Smooth muscle cell (in vitro differentiated cells): ENCODE measurements at regions not wholly inside any gene's neighbourhood (a gene's known extent, or its start where the extent isn't known, plus 50 kb on each side); places are given as distances from the start of the nearest gene placed in this dataset.
"Not testable (repeated sequence)": the region's sequence is repeated elsewhere in the genome, so short reads cannot be mapped to it uniquely, and the experiment has no call there.

ENCODE experiments used
- DNase-seq: peaks from one replicate; lab custom pipeline; 2025; ENCODE audit not compliant: unreplicated experiment; lab: John Stamatoyannopoulos, UW
- H2AFZ ChIP-seq: fragments of 200-600 bp; sonication (generic); 2 replicates; pipeline ENCODE4 v1.6.0; 2016; ENCODE audit warnings: antibody characterized with exemption, low read depth, mild to moderate bottlenecking
- H3F3A ChIP-seq: fragments of 200-600 bp; sonication (generic); 2 replicates; pipeline ENCODE4 v1.6.0; 2017; ENCODE audit warnings: antibody characterized with exemption, low read depth
- H3K27ac ChIP-seq: fragments of 200-600 bp; sonication (generic); 2 replicates; pipeline ENCODE4 v1.5.1; 2016; ENCODE audit warnings: low read depth, mild to moderate bottlenecking
- H3K27me3 ChIP-seq: fragments of 200-600 bp; sonication (generic); 2 replicates; pipeline ENCODE4 v1.6.1; 2016; ENCODE audit warnings: low read depth, mild to moderate bottlenecking
- H3K36me3 ChIP-seq: fragments of 200-600 bp; sonication (generic); 2 replicates; pipeline ENCODE4 v1.5.1; 2016; ENCODE audit warnings: low read depth
- H3K4me1 ChIP-seq: fragments of 200-600 bp; sonication (generic); 2 replicates; pipeline ENCODE4 v1.5.1; 2016; ENCODE audit warnings: low read depth
- H3K4me2 ChIP-seq: fragments of 200-600 bp; sonication (generic); 2 replicates; pipeline ENCODE4 v1.6.0; 2016; ENCODE audit warnings: mild to moderate bottlenecking
- H3K4me3 ChIP-seq: fragments of 200-600 bp; sonication (generic); 2 replicates; pipeline ENCODE4 v1.5.1; 2016; ENCODE audit warnings: mild to moderate bottlenecking
- H3K79me2 ChIP-seq: fragments of 200-600 bp; sonication (generic); 2 replicates; pipeline ENCODE4 v1.6.0; 2016; ENCODE audit warnings: low read depth, mild to moderate bottlenecking
- H3K9ac ChIP-seq: fragments of 200-600 bp; sonication (generic); 2 replicates; pipeline ENCODE4 v1.6.0; 2016; ENCODE audit warnings: low read depth
- H3K9me3 ChIP-seq: fragments of 200-600 bp; sonication (generic); replicated peaks from 2 replicates; pipeline ENCODE4 v1.5.1; 2016; ENCODE audit warnings: low read depth
- H4K20me1 ChIP-seq: fragments of 200-600 bp; sonication (generic); 2 replicates; pipeline ENCODE4 v1.6.0; 2016; ENCODE audit warnings: low read depth
- CTCF ChIP-seq: fragments of 200-600 bp; sonication (generic); IDR thresholded peaks from 2 replicates; pipeline ENCODE4 v1.5.1; 2017; ENCODE audit warnings: borderline replicate concordance, mild to moderate bottlenecking, antibody characterized with exemption; ENCODE audit not compliant: insufficient read depth, poor library complexity, severe bottlenecking
- WGBS: methylation state at CpG from one replicate; pipeline ENCODE4 v1.1.7; 2016; ENCODE audit warnings: low lambda C conversion rate; 5-methylcytosine and 5-hydroxymethylcytosine counted together

- Histone ChIP-seq H3K4me3 (no peak overlapping the region), H3F3A (no peaks in the 10 kb centered on the region), H3K4me2 (no peak overlapping the region), H3K27ac (no peak overlapping the region), H3K36me3 (no peaks in the 10 kb centered on the region), H3K4me1 (no peaks in the 10 kb centered on the region), H3K9ac (no peak overlapping the region), H3K27me3 (no peaks in the 10 kb centered on the region), H3K79me2 (no peaks in the 10 kb centered on the region), H4K20me1 (no peaks in the 10 kb centered on the region), H3K9me3 (no peaks in the 10 kb centered on the region), H2AFZ (no peak overlapping the region)
- TF ChIP-seq CTCF: no peak
- WGBS: 86% methylated on average over 4 of the region's 4 CpGs
- no peak for DNase-seq
These were observed 1466.0 kb downstream of the CDH11 start for GRCh38 chr16:63655846-63656245.

GRCh38 chr16:63653044-63653839, 1468.6 kb downstream of the CDH11 start:
- Histone ChIP-seq H3K9me3 (no peaks in the 10 kb centered on the region), H4K20me1 (no peaks in the 10 kb centered on the region), H3K4me2 (no peak overlapping the region), H3K79me2 (no peaks in the 10 kb centered on the region), H3K27me3 (no peaks in the 10 kb centered on the region), H2AFZ (no peak overlapping the region), H3K4me1 (no peaks in the 10 kb centered on the region), H3K4me3 (no peak overlapping the region), H3K27ac (no peak overlapping the region), H3F3A (no peaks in the 10 kb centered on the region), H3K36me3 (no peaks in the 10 kb centered on the region), H3K9ac (no peak overlapping the region)
- DNase-seq: no peak
- no peak for TF ChIP-seq CTCF
- 84% methylated on average over 6 of the region's 6 CpGs for WGBS

GRCh38 chr16:63652091-63652490, 1469.8 kb downstream of the CDH11 start:
- Histone ChIP-seq H3F3A (no peaks in the 10 kb centered on the region), H3K4me1 (no peaks in the 10 kb centered on the region), H2AFZ (no peak overlapping the region), H3K4me3 (no peak overlapping the region), H3K27ac (no peak overlapping the region), H3K9me3 (no peaks in the 10 kb centered on the region), H3K79me2 (no peaks in the 10 kb centered on the region), H3K27me3 (no peaks in the 10 kb centered on the region), H3K9ac (no peak overlapping the region), H3K4me2 (no peak overlapping the region), H3K36me3 (no peaks in the 10 kb centered on the region), H4K20me1 (no peaks in the 10 kb centered on the region)
- WGBS: 70% methylated on average over 1 of the region's 1 CpG
- TF ChIP-seq CTCF: no peak
- DNase-seq: no peak

GRCh38 chr16:63650550-63650949, 1471.3 kb downstream of the CDH11 start:
- Histone ChIP-seq H3K4me3 (no peak overlapping the region), H3K9me3 (no peaks in the 10 kb centered on the region), H2AFZ (no peak overlapping the region), H3K4me2 (no peak overlapping the region), H3K4me1 (no peaks in the 10 kb centered on the region), H3K27me3 (no peaks in the 10 kb centered on the region), H3K36me3 (no peaks in the 10 kb centered on the region), H3K9ac (no peak overlapping the region), H3F3A (no peaks in the 10 kb centered on the region), H3K79me2 (no peaks in the 10 kb centered on the region), H4K20me1 (no peaks in the 10 kb centered on the region), H3K27ac (no peak overlapping the region)
- DNase-seq: no peak
- no peak for TF ChIP-seq CTCF
- 90% methylated on average over 4 of the region's 4 CpGs for WGBS

- H3F3A ChIP-seq, H4K20me1 ChIP-seq, H3K27me3 ChIP-seq, H3K4me2 ChIP-seq, H3K4me3 ChIP-seq, H3K9ac ChIP-seq, DNase-seq, H2AFZ ChIP-seq, H3K27ac ChIP-seq, H3K36me3 ChIP-seq, H3K4me1 ChIP-seq, H3K9me3 ChIP-seq, H3K79me2 ChIP-seq: not testable (repeated sequence)
- 87% methylated on average over 10 of the region's 10 CpGs for WGBS
These were observed 1488.0 kb downstream of the CDH11 start for GRCh38 chr16:63633706-63634445.
